H1 (cell line): ENCODE measurements at regions not wholly inside any gene's neighbourhood (a gene's known extent, or its start where the extent isn't known, plus 50 kb on each side); places are given as distances from the start of the nearest gene placed in this dataset.
"Not testable (repeated sequence)": the region's sequence is repeated elsewhere in the genome, so short reads cannot be mapped to it uniquely, and the experiment has no call there.

Experiments used
- CTCF ChIA-PET: fragments of 300-600 bp; sonication (Branson Sonifier 250); formaldehyde crosslinking; loops from one replicate; lab custom pipeline; 2021; ENCODE audit not compliant: partially characterized antibody; lab: Charles Lee
- POLR2A ChIA-PET: fragments of 300-600 bp; sonication (Branson Sonifier 250); formaldehyde crosslinking; loops from one replicate; lab custom pipeline; 2021; ENCODE audit warnings: inconsistent platforms; ENCODE audit not compliant: partially characterized antibody; lab: Charles Lee
- DNase-seq, 2 experiments: peaks; one replicate each; pipeline versions ENCODE4 v3.0.0 to v3.0.0-alpha.2; 2010 to 2022; ENCODE audit warnings: low spot score in 2 of 2, low read depth in 1 of 2, mixed read lengths in 1 of 2
- FAIRE-seq: peaks from 2 replicates; lab custom pipeline; 2011; peaks lifted over from hg19 to GRCh38; lab: Jason Lieb, UNC
- H2AFZ ChIP-seq: 2 replicates; pipeline ENCODE4 v1.8.1; 2012; ENCODE audit warnings: low read length, inconsistent platforms
- H2AK5ac ChIP-seq: 2 replicates; pipeline ENCODE4 v1.6.1; 2013; ENCODE audit warnings: low read depth, low read length
- H2BK120ac ChIP-seq: replicated peaks from 2 replicates; pipeline ENCODE3; 2013; ENCODE audit warnings: low read depth, low read length, inconsistent platforms
- H2BK12ac ChIP-seq: 2 replicates; pipeline ENCODE4 v1.6.1; 2013; ENCODE audit warnings: low read depth, low read length
- H2BK15ac ChIP-seq: 2 replicates; pipeline ENCODE4 v1.6.1; 2013; ENCODE audit warnings: low read length
- H2BK20ac ChIP-seq: 2 replicates; pipeline ENCODE4 v1.6.1; 2013; ENCODE audit warnings: low read length
- H2BK5ac ChIP-seq: 2 replicates; pipeline ENCODE4 v1.6.1; 2013; ENCODE audit warnings: low read depth, low read length
- H3K14ac ChIP-seq: 2 replicates; pipeline ENCODE4 v1.6.1; 2013; ENCODE audit warnings: inconsistent platforms; ENCODE audit not compliant: insufficient read length
- H3K18ac ChIP-seq: 2 replicates; pipeline ENCODE4 v1.6.1; 2013; ENCODE audit warnings: low read length; ENCODE audit errors: extremely low read depth
- H3K23ac ChIP-seq: 2 replicates; pipeline ENCODE4 v1.6.1; 2013; ENCODE audit warnings: inconsistent platforms; ENCODE audit not compliant: insufficient read length
- H3K23me2 ChIP-seq: 2 replicates; pipeline ENCODE4 v1.6.1; 2013; ENCODE audit warnings: low read depth, low read length
- H3K27ac ChIP-seq: 2 replicates; pipeline ENCODE4 v1.6.1; 2011; ENCODE audit warnings: low read depth, low read length, inconsistent platforms
- H3K27me3 ChIP-seq, 4 experiments: replicated peaks in 1 of 4; 1 replicate in 1 of 4; 2 replicates in 3 of 4; pipeline versions ENCODE4 v1.6.1 to v1.8.1; 2011 to 2013; ENCODE audit warnings: low read length in 3 of 4, mild to moderate bottlenecking in 3 of 4, inconsistent platforms in 2 of 4, mixed read lengths in 2 of 4, moderate library complexity in 1 of 4; ENCODE audit not compliant: control insufficient read depth in 3 of 4, insufficient read depth in 3 of 4; ENCODE audit errors: extremely low read depth in 1 of 4
- H3K36me3 ChIP-seq, 4 experiments: 2 replicates each; pipeline versions ENCODE4 v1.6.1 to v1.8.1; 2011 to 2013; ENCODE audit warnings: mild to moderate bottlenecking in 4 of 4, low read length in 3 of 4, moderate library complexity in 2 of 4, control low read depth in 1 of 4, inconsistent platforms in 1 of 4; ENCODE audit not compliant: insufficient read depth in 4 of 4, control insufficient read depth in 2 of 4
- H3K4ac ChIP-seq: replicated peaks from 2 replicates; pipeline ENCODE3; 2013; ENCODE audit warnings: low read length, low read depth, mixed read lengths, inconsistent platforms; ENCODE audit not compliant: insufficient read length
- H3K4me1 ChIP-seq, 4 experiments: replicated peaks in 1 of 4; 1 replicate in 1 of 4; 2 replicates in 3 of 4; pipeline versions ENCODE4 v1.6.1 to v1.8.1; 2011 to 2013; ENCODE audit warnings: low read length in 3 of 4, inconsistent platforms in 2 of 4, mixed read lengths in 1 of 4; ENCODE audit not compliant: insufficient read depth in 4 of 4, control insufficient read depth in 3 of 4
- H3K4me2 ChIP-seq, 2 experiments: 2 replicates each; pipeline versions ENCODE4 v1.6.1 to v1.8.1; 2011 to 2013; ENCODE audit warnings: low read depth in 2 of 2, low read length in 2 of 2, control low read depth in 1 of 2, inconsistent platforms in 1 of 2, mild to moderate bottlenecking in 1 of 2; ENCODE audit not compliant: insufficient read depth in 1 of 2
- H3K4me3 ChIP-seq, 4 experiments: fragments of 200-600, 300-600 bp in 1 of 4; sonication (generic), shearing (Covaris generic), sonication (Bioruptor Twin) in 1 of 4; 2 replicates each; pipeline versions ENCODE4 v1.5.1 to v1.8.1; 2011 to 2016; ENCODE audit warnings: low read length in 4 of 4, low read depth in 3 of 4, control low read depth in 2 of 4, inconsistent platforms in 2 of 4, mild to moderate bottlenecking in 2 of 4, mixed read lengths in 1 of 4, moderate library complexity in 1 of 4; ENCODE audit not compliant: insufficient read depth in 2 of 4; ENCODE audit errors: extremely low read depth in 1 of 4
- H3K56ac ChIP-seq: replicated peaks from 2 replicates; pipeline ENCODE3; 2013; ENCODE audit warnings: low read depth, mild to moderate bottlenecking, mixed read lengths, low read length, inconsistent platforms; ENCODE audit not compliant: insufficient read length
- H3K79me1 ChIP-seq: 2 replicates; pipeline ENCODE4 v1.6.1; 2013; ENCODE audit warnings: low read depth, low read length, control low read depth
- H3K79me2 ChIP-seq, 2 experiments: 2 replicates each; pipeline versions ENCODE4 v1.6.1 to v1.8.1; 2012 to 2013; ENCODE audit warnings: low read length in 2 of 2, mild to moderate bottlenecking in 2 of 2, inconsistent platforms in 1 of 2; ENCODE audit not compliant: insufficient read depth in 2 of 2, control insufficient read depth in 1 of 2
- H3K9ac ChIP-seq, 4 experiments: replicated peaks in 1 of 4; 1 replicate in 1 of 4; 2 replicates in 3 of 4; pipeline versions ENCODE4 v1.6.1 to v1.8.1; 2011 to 2013; ENCODE audit warnings: low read depth in 3 of 4, low read length in 3 of 4, control low read depth in 2 of 4, mild to moderate bottlenecking in 2 of 4, moderate library complexity in 2 of 4, inconsistent platforms in 1 of 4; ENCODE audit errors: extremely low read depth in 1 of 4
- H3K9me3 ChIP-seq, 2 experiments: 2 replicates each; pipeline versions ENCODE4 v1.6.1 to v1.8.1; 2012 to 2013; ENCODE audit warnings: mild to moderate bottlenecking in 2 of 2, moderate library complexity in 2 of 2, control low read depth in 1 of 2, inconsistent platforms in 1 of 2, low read depth in 1 of 2, low read length in 1 of 2, mixed read lengths in 1 of 2; ENCODE audit not compliant: insufficient read depth in 2 of 2
- H4K20me1 ChIP-seq, 2 experiments: replicated peaks in 1 of 2; 2 replicates each; pipeline versions ENCODE3 to v1.8.1; 2011 to 2013; ENCODE audit warnings: inconsistent platforms in 2 of 2, low read length in 2 of 2, mild to moderate bottlenecking in 1 of 2; ENCODE audit not compliant: insufficient read depth in 2 of 2, control insufficient read depth in 1 of 2
- H4K5ac ChIP-seq: 2 replicates; pipeline ENCODE4 v1.6.1; 2013; ENCODE audit warnings: low read length, low read depth, mixed read lengths, inconsistent platforms; ENCODE audit not compliant: insufficient read length
- H4K8ac ChIP-seq: 2 replicates; pipeline ENCODE4 v1.8.0; 2013; ENCODE audit warnings: mild to moderate bottlenecking, moderate library complexity, low read length, inconsistent platforms; ENCODE audit not compliant: insufficient read depth; ENCODE audit errors: extremely low read depth
- H4K91ac ChIP-seq: replicated peaks from 2 replicates; pipeline ENCODE3; 2013; ENCODE audit warnings: low read length, mixed read lengths, inconsistent platforms; ENCODE audit not compliant: insufficient read length
- MAFK ChIP-seq: IDR thresholded peaks from 2 replicates; pipeline ENCODE4 v1.6.1; 2012; ENCODE audit warnings: low read depth, mild to moderate bottlenecking, improper control_type of control experiment, low read length
- ZNF274 ChIP-seq: IDR thresholded peaks from 2 replicates; pipeline ENCODE4 v1.7.0; 2012; ENCODE audit warnings: low read length, borderline replicate concordance; ENCODE audit errors: extremely low read depth
- WGBS, 2 experiments: shearing (Covaris generic) in 1 of 2; methylation state at CpG; one replicate each; pipeline versions ENCODE4 v1.1.6 to v1.1.7; 2013 to 2015; ENCODE audit warnings: low lambda C conversion rate in 2 of 2, mixed read lengths in 2 of 2, inconsistent platforms in 1 of 2, low coverage in 1 of 2, missing lambda C conversion rate in 1 of 2; ENCODE audit not compliant: insufficient replicate concordance in 2 of 2, insufficient coverage in 1 of 2, insufficient read length in 1 of 2; ENCODE audit errors: extremely low coverage in 1 of 2, missing lambda C conversion rate in 1 of 2; 5-methylcytosine and 5-hydroxymethylcytosine counted together

GRCh38 chr6:8837343-8837742 is 402.0 kb upstream of the SLC35B3 start:
- no peak overlapping the region for H3K18ac ChIP-seq
- H2AK5ac ChIP-seq = no peak overlapping the region
- H2BK120ac ChIP-seq = no peak overlapping the region
- H3K4me2 ChIP-seq = no peak overlapping the region
- no peaks in the 10 kb centered on the region for H3K4me1 ChIP-seq
- POLR2A ChIA-PET = no interaction called here
- no peak overlapping the region for H3K56ac ChIP-seq
- no peaks in the 10 kb centered on the region for H3K27me3 ChIP-seq
- H4K20me1 ChIP-seq = no peaks in the 10 kb centered on the region
- no peak overlapping the region for H4K5ac ChIP-seq
- CTCF ChIA-PET = no interaction called here
- H3K79me1 ChIP-seq = no peaks in the 10 kb centered on the region
- H3K9ac ChIP-seq = no peak overlapping the region
- no peaks in the 10 kb centered on the region for H3K9me3 ChIP-seq
- H2BK20ac ChIP-seq = no peak overlapping the region
- TF ChIP-seq MAFK = no peak
- TF ChIP-seq ZNF274 = no peak
- no peak overlapping the region for H3K27ac ChIP-seq
- no peak overlapping the region for H2BK15ac ChIP-seq
- no peak overlapping the region for H2BK5ac ChIP-seq
- FAIRE-seq (no peak), DNase-seq (no peak)
- H4K91ac ChIP-seq = no peak overlapping the region
- H3K4me3 ChIP-seq = no peak overlapping the region
- H3K23me2 ChIP-seq = no peaks in the 10 kb centered on the region
- H3K79me2 ChIP-seq = no peaks in the 10 kb centered on the region
- WGBS, 2 experiments = 85% methylated on average over 2 of the region's 2 CpGs; no CpG with 5 or more reads in 1 of the 2 experiments
- 0 out of 2 replicates have a peak overlapping the region, but pooled peaks have one; percentile 35 for H2AFZ ChIP-seq
- no peak overlapping the region for H3K4ac ChIP-seq
- no peak overlapping the region for H4K8ac ChIP-seq
- H2BK12ac ChIP-seq = no peak overlapping the region
- H3K14ac ChIP-seq = no peak overlapping the region
- no peaks in the 10 kb centered on the region for H3K36me3 ChIP-seq
- H3K23ac ChIP-seq = no peak overlapping the region

GRCh38 chr6:8832695-8833094 is 397.4 kb upstream of the SLC35B3 start:
- H3K23me2 ChIP-seq, H4K5ac ChIP-seq, H3K4me1 ChIP-seq, H2BK5ac ChIP-seq, H3K4ac ChIP-seq, DNase-seq, H3K4me2 ChIP-seq, H3K23ac ChIP-seq, H2BK20ac ChIP-seq, H3K9me3 ChIP-seq, H3K14ac ChIP-seq, FAIRE-seq, H4K8ac ChIP-seq, H3K27me3 ChIP-seq, H3K18ac ChIP-seq, H3K9ac ChIP-seq, H2BK15ac ChIP-seq, H4K91ac ChIP-seq, POLR2A ChIA-PET, H2AK5ac ChIP-seq, H3K79me1 ChIP-seq, H2BK12ac ChIP-seq, H4K20me1 ChIP-seq, H3K56ac ChIP-seq, H3K4me3 ChIP-seq, H3K36me3 ChIP-seq, H2BK120ac ChIP-seq, H2AFZ ChIP-seq, H3K27ac ChIP-seq, H3K79me2 ChIP-seq: not testable (repeated sequence)
- 92% methylated on average over 3 of the region's 3 CpGs; no CpG with 5 or more reads in 1 of the 2 experiments for WGBS, 2 experiments
- CTCF ChIA-PET = interaction anchor here (0.9 kb wide), 1 partner anchor 112 kb away, joined by 3 read pairs; no protein-coding TSS in a partner anchor
